H9 (cell line): ENCODE measurements at regions not wholly inside any gene's neighbourhood (a gene's known extent, or its start where the extent isn't known, plus 50 kb on each side); places are given as distances from the start of the nearest gene placed in this dataset.

ENCODE experiments used
- DNase-seq: peaks from one replicate; pipeline ENCODE4 v3.0.0-alpha.2; 2017
- H2AFZ ChIP-seq: one replicate; pipeline ENCODE4 v1.6.1; 2013; ENCODE audit warnings: mild to moderate bottlenecking, low read length, control low read depth, moderate library complexity
- H2AK5ac ChIP-seq: 2 replicates; pipeline ENCODE4 v1.6.1; 2013; ENCODE audit warnings: low read length, control low read depth, mixed read lengths; ENCODE audit not compliant: insufficient read length
- H2BK120ac ChIP-seq: one replicate; pipeline ENCODE4 v1.6.1; 2013; ENCODE audit warnings: low read depth, mild to moderate bottlenecking, low read length, control low read depth, inconsistent platforms; ENCODE audit not compliant: poor library complexity, severe bottlenecking
- H2BK12ac ChIP-seq: 2 replicates; pipeline ENCODE4 v1.6.1; 2013; ENCODE audit warnings: low read length, control low read depth, mixed read lengths, low read depth; ENCODE audit not compliant: insufficient read length
- H2BK15ac ChIP-seq: 2 replicates; pipeline ENCODE4 v1.6.1; 2013; ENCODE audit warnings: low read depth, low read length, control low read depth
- H2BK20ac ChIP-seq: one replicate; pipeline ENCODE4 v1.6.1; 2013; ENCODE audit warnings: low read depth, mild to moderate bottlenecking, low read length, control low read depth, inconsistent platforms; ENCODE audit not compliant: poor library complexity, severe bottlenecking
- H2BK5ac ChIP-seq: 2 replicates; pipeline ENCODE4 v1.6.1; 2013; ENCODE audit warnings: low read length, control low read depth, mixed read lengths; ENCODE audit not compliant: insufficient read length
- H3K14ac ChIP-seq: 2 replicates; pipeline ENCODE4 v1.6.1; 2013; ENCODE audit warnings: low read length, control low read depth; ENCODE audit not compliant: insufficient read depth
- H3K18ac ChIP-seq: 2 replicates; pipeline ENCODE4 v1.6.1; 2013; ENCODE audit warnings: low read depth, mild to moderate bottlenecking, mixed read lengths, low read length, control low read depth; ENCODE audit not compliant: insufficient read length
- H3K23ac ChIP-seq: 2 replicates; pipeline ENCODE4 v1.6.1; 2013; ENCODE audit warnings: low read length, control low read depth, mixed read lengths, low read depth; ENCODE audit not compliant: insufficient read length
- H3K23me2 ChIP-seq: 2 replicates; pipeline ENCODE4 v1.6.1; 2013; ENCODE audit warnings: low read depth, mild to moderate bottlenecking, mixed read lengths, low read length, control low read depth; ENCODE audit not compliant: insufficient read length, poor library complexity, severe bottlenecking
- H3K27ac ChIP-seq: 2 replicates; pipeline ENCODE4 v1.5.1; 2013; ENCODE audit warnings: low read length, control low read depth, mixed read lengths, low read depth; ENCODE audit not compliant: insufficient read length
- H3K27me3 ChIP-seq: 2 replicates; pipeline ENCODE4 v1.6.1; 2013; ENCODE audit warnings: low read length, control low read depth, inconsistent platforms; ENCODE audit not compliant: insufficient read depth
- H3K4ac ChIP-seq: 2 replicates; pipeline ENCODE4 v1.6.1; 2013; ENCODE audit warnings: low read depth, mild to moderate bottlenecking, control low read depth, inconsistent platforms, low read length, moderate library complexity
- H3K4me1 ChIP-seq: 2 replicates; pipeline ENCODE4 v1.6.1; 2013; ENCODE audit warnings: low read length, control low read depth, inconsistent platforms; ENCODE audit not compliant: insufficient read depth
- H3K4me2 ChIP-seq: 2 replicates; pipeline ENCODE4 v1.6.1; 2013; ENCODE audit warnings: low read length, control low read depth, mixed read lengths; ENCODE audit not compliant: insufficient read length, insufficient read depth
- H3K56ac ChIP-seq: 2 replicates; pipeline ENCODE4 v1.6.1; 2013; ENCODE audit warnings: low read depth, mild to moderate bottlenecking, mixed read lengths, low read length, control low read depth; ENCODE audit not compliant: insufficient read length
- H3K79me1 ChIP-seq: 2 replicates; pipeline ENCODE4 v1.6.1; 2013; ENCODE audit warnings: low read depth, mild to moderate bottlenecking, moderate library complexity, low read length, control low read depth, inconsistent platforms; ENCODE audit not compliant: insufficient read depth, poor library complexity, severe bottlenecking
- H3K79me2 ChIP-seq: 2 replicates; pipeline ENCODE4 v1.6.1; 2013; ENCODE audit warnings: low read length, control low read depth, inconsistent platforms; ENCODE audit not compliant: insufficient read depth
- H3K9ac ChIP-seq: 2 replicates; pipeline ENCODE4 v1.6.1; 2013; ENCODE audit warnings: low read length, control low read depth, mixed read lengths; ENCODE audit not compliant: insufficient read length; ENCODE audit errors: extremely low read depth
- H3K9me3 ChIP-seq: one replicate; pipeline ENCODE4 v1.6.1; 2013; ENCODE audit warnings: low read depth, low read length, inconsistent platforms; ENCODE audit not compliant: control insufficient read depth
- H3T11ph ChIP-seq: one replicate; pipeline ENCODE4 v1.6.1; 2013; ENCODE audit warnings: mild to moderate bottlenecking, low read length, control low read depth, inconsistent platforms
- H4K20me1 ChIP-seq: one replicate; pipeline ENCODE4 v1.6.1; 2013; ENCODE audit not compliant: control insufficient read depth, insufficient read length, insufficient read depth
- H4K5ac ChIP-seq: 2 replicates; pipeline ENCODE4 v1.6.1; 2013; ENCODE audit warnings: low read depth, mild to moderate bottlenecking, mixed read lengths, low read length, control low read depth; ENCODE audit not compliant: insufficient read length
- H4K8ac ChIP-seq: replicated peaks from 2 replicates; pipeline ENCODE4 v1.6.1; 2013; ENCODE audit warnings: low read length, control low read depth, mixed read lengths, low read depth; ENCODE audit not compliant: insufficient read length
- H4K91ac ChIP-seq: 2 replicates; pipeline ENCODE4 v1.6.1; 2013; ENCODE audit warnings: low read depth, mild to moderate bottlenecking, moderate library complexity, mixed read lengths, low read length, control low read depth; ENCODE audit not compliant: insufficient read length
- H3K27ac Mint-ChIP-seq, 3 experiments: 2 replicates in 2 of 3; 3 replicates in 1 of 3; pipeline ENCODE4 v1.8.0; 2020 to 2021; ENCODE audit warnings: mixed read lengths in 3 of 3, mild to moderate bottlenecking in 1 of 3, moderate library complexity in 1 of 3
- H3K27me3 Mint-ChIP-seq: 2 replicates; pipeline ENCODE4 v1.8.0; 2021; ENCODE audit warnings: low read depth, mild to moderate bottlenecking, moderate library complexity, mixed read lengths
- H3K36me3 Mint-ChIP-seq, 3 experiments: 2 replicates in 2 of 3; 3 replicates in 1 of 3; pipeline ENCODE4 v1.8.0; 2020 to 2021; ENCODE audit warnings: low read depth in 3 of 3, mixed read lengths in 3 of 3; ENCODE audit not compliant: insufficient read depth in 1 of 3
- H3K4me1 Mint-ChIP-seq, 2 experiments: 2 replicates each; pipeline ENCODE4 v1.8.0; 2020; ENCODE audit warnings: mixed read lengths in 2 of 2
- H3K4me3 Mint-ChIP-seq, 2 experiments: 2 replicates in 1 of 2; 3 replicates in 1 of 2; pipeline ENCODE4 v1.8.0; 2020 to 2021; ENCODE audit warnings: mild to moderate bottlenecking in 2 of 2, mixed read lengths in 2 of 2, moderate library complexity in 1 of 2
- H3K9me3 Mint-ChIP-seq, 2 experiments: 2 replicates in 1 of 2; 3 replicates in 1 of 2; pipeline ENCODE4 v1.8.0; 2020; ENCODE audit warnings: mild to moderate bottlenecking in 2 of 2, mixed read lengths in 2 of 2, moderate library complexity in 1 of 2
- CTCF ChIP-seq: fragments of 200-600 bp; sonication (generic); conservative IDR thresholded peaks from 3 replicates; pipeline ENCODE4 v1.8.0; 2021; ENCODE audit warnings: antibody characterized with exemption, mild to moderate bottlenecking
- WGBS: extraction: QIAGEN DNeasy Blood & Tissue Kit; methylation state at CpG from one replicate; pipeline ENCODE4 v1.1.7; 2013; ENCODE audit warnings: missing lambda C conversion rate, low lambda C conversion rate, mixed read lengths; ENCODE audit not compliant: insufficient read length; ENCODE audit errors: extremely low coverage; 5-methylcytosine and 5-hydroxymethylcytosine counted together

- Histone ChIP-seq H3K18ac (no peak overlapping the region), H2BK15ac (no peak overlapping the region), H2BK20ac (no peak overlapping the region), H2BK5ac (no peak overlapping the region), H3K23me2 (no peaks in the 10 kb centered on the region), H3K23ac (no peak overlapping the region), H3K14ac (no peak overlapping the region), H2AK5ac (no peak overlapping the region), H3K27me3 (no peaks in the 10 kb centered on the region), H2AFZ (no peak overlapping the region), H2BK120ac (no peak overlapping the region), H3K79me2 (no peaks in the 10 kb centered on the region), H3K9me3 (no peaks in the 10 kb centered on the region), H3K4me1 (no peaks in the 10 kb centered on the region), H4K20me1 (no peaks in the 10 kb centered on the region), H3K9ac (no peak overlapping the region), H4K5ac (no peak overlapping the region), H4K8ac (no peak overlapping the region), H2BK12ac (no peak overlapping the region), H4K91ac (no peak overlapping the region), H3K4ac (no peak overlapping the region), H3K4me2 (no peak overlapping the region), H3K79me1 (no peaks in the 10 kb centered on the region), H3T11ph (no peak overlapping the region), H3K27ac (no peak overlapping the region), H3K56ac (no peak overlapping the region)
- Mint-ChIP-seq H3K27me3 (no peaks in the 10 kb centered on the region), H3K27ac (no peak overlapping the region), H3K4me1 (no peaks in the 10 kb centered on the region), H3K9me3 (peaks cover 3 to 4% of the 10 kb centered on the region in 2 experiments; a peak in 3 of 5 replicates), H3K4me3 (no peak overlapping the region), H3K36me3 (peaks cover 0 to 3% (median 0%) of the 10 kb centered on the region in 3 experiments; a peak in 1 of 7 replicates)
- WGBS = no CpG with 5 or more reads among the region's 1 CpG
- TF ChIP-seq CTCF = no peak
- DNase-seq = no peak
Measured at GRCh38 chr2:190820416-190820815, 60.2 kb upstream of the GLS start.
